Stimulated activated CD8-positive, alpha-beta memory T cell treated with anti-CD3 and anti-CD28 coated beads, Interleukin-15, amount 100 ng/mL, for 4 hours (primary cell): ENCODE measurements at regions not wholly inside any gene's neighbourhood (a gene's known extent, or its start where the extent isn't known, plus 50 kb on each side); places are given as distances from the start of the nearest gene placed in this dataset.
"Not testable (repeated sequence)": the region's sequence is repeated elsewhere in the genome, so short reads cannot be mapped to it uniquely, and the experiment has no call there.

Experiments
- DNase-seq, 2 donors: peaks; one replicate each; pipeline ENCODE4 v3.0.0-alpha.2; 2020; ENCODE audit warnings: low read depth in 2 of 2

DNA sequence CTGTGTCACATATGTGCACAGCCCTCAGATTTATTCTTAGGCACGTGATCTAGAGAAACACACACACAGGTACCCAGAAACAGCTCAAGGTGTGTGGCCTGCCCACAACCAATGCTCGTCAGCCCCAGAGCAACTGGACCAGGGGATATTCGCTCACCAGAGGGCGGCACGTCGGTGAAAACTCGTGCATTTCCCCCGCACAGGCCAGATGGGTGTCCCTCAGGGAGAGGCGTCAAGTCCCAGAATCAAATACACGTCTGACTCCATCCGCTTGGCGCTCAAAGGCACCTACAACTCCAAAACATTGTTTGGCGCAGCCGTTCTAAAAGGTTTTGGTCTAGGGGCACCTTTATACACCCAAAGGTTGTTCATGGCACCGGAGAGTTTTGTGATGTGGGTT lies 429.0 kb downstream of the BRD1 start:
- DNase-seq, result no peak

DNA sequence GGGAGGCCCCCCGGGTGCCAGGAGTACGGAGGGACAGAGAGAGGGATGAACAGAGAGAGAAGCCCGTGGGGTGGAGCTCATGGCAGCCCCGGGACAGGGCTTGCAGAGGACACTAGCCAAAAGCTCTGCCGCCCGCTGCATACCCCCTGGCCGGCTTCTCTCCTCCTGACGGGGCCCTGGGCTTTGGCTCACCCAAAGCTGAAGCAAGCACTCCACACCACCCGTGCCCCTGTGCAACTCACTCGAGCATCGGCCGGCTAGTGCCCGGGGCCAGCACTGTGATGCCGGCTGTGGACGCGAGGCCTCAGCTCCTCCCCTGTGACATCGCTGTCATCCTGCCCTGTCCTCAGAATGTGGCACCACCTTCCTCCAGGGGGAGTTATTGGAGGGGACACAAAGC lies 429.6 kb downstream of the BRD1 start:
- DNase-seq, result no peak

DNA sequence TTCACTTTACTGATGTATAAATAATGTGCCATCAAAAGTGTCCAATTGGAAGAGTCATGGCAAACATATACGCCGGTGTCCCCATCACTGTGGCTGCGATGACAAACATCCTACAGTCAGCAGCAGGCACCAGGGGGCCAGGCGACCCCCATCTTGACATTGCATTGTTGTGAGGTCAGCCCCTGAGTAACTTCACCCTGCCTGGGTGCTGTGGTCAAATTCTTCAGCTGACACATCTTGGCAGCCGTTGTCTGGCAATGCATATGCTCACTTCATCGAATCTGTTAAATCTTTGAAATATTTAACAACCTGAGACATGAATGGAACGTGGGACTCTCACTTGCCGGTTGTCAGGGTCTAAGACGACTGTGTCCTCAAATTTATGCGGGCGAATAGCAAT lies 430.9 kb downstream of the BRD1 start:
- DNase-seq, result no peak

DNA sequence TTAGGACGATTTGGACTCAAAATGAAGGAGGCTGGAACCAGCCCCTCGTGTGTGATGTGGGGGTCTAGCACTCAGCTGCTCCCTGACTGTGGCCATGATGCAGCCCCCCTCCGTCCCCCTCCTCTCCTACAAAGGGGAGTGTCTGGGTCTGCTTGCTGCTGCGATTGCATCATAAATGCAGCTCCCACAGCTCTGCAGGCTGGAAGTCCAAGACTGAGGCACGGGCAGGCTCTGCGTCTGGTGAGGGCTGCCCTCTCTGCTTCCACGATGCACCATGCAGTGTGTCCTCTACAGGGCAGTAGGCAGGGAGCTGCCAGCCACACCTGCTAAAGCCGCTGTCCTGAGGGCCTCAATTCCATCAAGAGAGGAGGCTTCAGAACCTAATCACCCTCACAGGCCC lies 432.1 kb downstream of the BRD1 start:
- DNase-seq, result no peak

DNA sequence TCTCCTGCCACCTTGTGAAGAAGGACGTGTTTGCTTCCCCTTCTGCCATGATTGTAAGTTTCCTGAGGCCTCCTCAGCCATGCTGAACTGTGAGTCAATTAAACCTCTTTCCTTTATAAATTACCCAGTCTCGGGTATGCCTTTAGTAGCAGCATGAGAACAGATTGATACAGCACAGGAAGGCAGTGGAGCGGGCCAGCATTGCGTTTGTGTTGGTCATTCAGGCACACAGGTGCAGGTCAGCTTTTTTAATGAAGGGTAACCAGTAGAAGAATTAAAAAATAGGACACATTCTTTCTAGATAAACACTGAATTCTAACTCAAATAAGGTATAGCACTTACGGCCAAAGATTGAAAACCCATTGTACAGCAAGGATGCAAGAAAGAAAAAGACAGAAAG lies 432.6 kb downstream of the BRD1 start:
- not testable (repeated sequence) for DNase-seq

DNA sequence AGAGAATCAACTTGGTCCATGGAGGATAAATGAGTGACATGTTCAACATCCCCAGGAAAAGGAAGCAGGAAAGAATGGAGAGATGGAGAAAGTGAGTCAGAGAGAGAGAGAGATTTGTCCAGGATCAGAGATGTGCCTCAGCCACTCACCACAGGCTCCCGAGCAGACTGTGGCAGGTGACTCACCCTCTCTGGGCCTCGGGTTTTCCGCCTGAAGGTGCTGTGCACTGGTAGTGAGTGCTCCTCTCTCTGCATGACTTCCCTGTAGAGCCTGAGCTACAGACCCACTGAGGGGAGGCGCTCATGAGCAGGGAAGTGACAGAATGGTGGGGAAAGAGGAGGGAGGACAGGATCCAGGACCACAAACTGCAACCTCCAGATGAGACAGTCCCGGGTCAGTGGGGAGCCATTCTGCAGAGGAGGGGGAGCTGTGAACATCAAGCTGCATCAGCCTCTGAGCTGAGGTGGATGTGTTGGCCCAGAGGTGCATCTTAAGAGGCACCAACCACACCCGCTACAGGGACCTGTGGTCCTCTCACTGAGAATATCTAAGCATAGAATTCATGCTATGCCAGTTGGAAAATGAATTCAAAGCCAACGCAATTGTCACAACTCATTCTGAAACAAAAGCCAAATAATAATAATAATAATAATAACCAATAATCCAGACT lies 433.4 kb downstream of the BRD1 start:
- DNase-seq, result no peak

DNA sequence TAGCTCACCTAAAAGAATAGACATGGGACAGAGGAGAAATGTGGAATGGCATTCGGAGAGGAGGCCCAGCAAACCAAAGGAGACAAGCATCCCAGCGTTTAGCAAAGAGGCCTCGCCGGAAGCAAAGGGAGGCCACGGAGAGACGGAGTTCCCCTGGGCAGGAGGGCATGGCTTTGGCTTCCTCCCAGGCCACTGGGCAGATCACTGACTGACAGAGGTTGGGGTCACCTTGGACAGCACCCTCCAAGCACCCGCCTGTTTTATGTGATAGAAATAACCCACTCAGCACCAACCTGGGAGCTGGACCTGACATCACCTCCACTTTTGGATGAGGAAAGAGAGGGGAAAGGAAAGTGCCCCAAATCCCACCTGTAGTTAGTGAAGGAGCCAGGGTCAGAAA lies 434.1 kb downstream of the BRD1 start:
- no peak for DNase-seq

DNA sequence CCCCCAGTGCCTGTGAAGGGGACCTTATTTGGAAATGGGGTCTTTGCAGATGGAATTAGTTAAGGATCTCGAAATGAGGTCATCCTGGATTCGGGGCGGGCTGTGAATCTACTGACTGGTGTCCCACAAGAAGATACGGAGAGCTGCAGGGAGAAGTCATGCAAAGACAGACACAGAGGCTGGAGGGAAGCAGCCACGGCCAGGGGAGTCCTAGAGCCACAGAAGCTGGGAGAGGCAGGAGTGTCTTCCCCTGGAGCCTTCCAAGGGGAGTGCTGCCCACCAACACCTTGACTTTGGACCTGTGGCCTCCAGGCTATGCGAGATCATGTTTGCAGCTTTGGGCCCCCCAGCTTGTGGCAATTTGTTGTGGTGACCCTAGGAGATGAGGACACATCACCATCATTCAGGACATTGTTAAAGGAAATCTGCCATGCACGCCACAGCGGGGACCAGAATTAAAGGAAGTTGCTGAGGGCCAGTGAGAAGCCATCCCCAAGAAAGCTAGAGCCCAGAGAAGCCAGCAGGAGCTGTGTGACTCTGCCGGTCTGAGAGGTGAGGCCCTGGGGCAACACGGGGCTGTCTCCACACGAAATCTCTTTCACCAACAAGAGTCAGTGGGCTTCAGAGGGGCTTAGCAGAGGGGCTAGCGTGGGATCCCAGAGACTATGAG lies 434.7 kb downstream of the BRD1 start:
- DNase-seq, result no peak

DNA sequence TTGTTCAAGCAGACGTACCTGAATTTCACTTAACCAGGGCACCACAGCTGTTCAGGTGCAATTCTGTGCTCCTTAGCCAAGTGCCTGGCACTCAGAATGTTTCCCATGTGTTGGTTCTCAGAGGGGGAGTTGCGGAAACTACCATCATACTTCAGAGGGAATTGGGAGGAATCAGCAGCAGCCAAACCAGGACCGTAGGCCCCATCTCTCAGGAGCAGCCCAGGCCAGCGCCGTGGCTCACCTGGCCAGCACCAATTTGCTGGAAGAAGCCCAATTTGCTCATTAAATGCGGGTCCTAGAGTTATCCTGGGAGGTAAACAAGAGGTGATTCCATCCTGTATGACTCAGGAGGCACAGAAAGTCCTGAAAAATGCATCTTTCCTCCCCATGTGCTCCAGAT lies 435.4 kb downstream of the BRD1 start:
- DNase-seq, result no peak

DNA sequence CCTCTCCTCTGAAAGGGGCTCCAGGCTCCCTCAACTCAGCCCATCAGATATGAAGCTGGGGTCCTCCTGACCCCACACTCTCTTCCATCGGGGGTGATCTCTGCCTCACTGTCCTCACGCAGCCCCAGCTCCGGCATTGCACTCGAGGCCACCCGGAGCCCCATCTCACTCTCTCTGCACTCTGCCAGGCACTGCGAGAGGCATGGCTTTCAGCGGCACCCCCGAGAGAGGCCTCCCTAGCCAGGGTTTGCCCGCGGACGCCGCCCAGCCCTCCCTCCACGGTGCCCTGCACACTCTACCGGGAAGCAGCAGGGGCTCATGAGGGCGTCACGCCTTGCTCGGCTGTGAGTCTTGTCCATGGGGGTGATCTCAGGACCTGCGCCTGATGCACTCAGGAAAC lies 436.2 kb downstream of the BRD1 start:
- DNase-seq, result no peak

DNA sequence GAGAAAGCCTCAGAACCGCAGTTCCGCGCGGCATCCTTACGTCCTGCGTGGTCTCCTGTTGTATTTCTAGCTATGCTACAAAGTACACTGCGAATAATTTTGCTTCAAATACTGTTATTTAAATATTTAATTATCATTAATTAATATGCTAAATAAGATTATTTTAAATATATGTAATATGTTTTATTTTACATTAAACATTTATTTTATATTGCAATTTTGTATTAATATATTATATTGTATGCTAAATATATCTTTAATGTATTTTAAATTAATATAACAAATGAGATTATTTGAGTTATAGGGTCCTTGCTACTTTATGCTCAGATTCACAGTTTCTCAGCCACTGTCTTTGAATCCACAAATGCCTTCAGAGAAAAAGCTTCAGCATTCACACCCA lies 436.7 kb downstream of the BRD1 start:
- no peak for DNase-seq

DNA sequence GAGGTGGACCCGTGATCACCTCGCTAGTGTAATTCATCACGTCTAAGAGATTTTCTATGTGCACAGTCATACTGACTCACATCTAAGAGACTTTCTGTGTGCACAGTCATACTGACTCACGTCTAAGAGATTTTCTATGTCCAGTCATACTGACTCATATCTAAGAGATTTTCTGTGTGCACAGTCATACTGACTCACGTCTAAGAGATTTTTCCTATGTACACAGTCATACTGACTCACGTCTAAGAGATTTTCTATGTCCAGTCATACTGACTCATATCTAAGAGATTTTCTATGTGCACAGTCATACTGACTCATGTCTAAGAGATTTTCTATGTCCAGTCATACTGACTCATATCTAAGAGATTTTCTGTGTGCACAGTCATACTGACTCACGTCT lies 443.8 kb downstream of the BRD1 start:
- DNase-seq, result not testable (repeated sequence)

DNA sequence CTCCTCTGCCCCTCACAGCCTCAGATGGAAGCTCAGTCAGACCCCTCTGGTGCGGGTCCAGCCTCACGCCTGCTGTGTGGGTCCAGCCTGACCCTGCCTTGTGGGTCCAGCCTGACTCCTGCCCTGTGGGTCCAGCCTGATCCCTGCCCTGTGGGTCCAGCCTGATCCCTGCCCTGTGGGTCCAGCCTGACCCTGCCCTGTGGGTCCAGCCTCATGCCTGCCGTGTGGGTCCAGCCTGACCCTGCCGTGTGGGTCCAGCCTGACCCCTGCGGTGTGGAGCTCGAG lies 445.3 kb downstream of the BRD1 start:
- no peak for DNase-seq

DNA sequence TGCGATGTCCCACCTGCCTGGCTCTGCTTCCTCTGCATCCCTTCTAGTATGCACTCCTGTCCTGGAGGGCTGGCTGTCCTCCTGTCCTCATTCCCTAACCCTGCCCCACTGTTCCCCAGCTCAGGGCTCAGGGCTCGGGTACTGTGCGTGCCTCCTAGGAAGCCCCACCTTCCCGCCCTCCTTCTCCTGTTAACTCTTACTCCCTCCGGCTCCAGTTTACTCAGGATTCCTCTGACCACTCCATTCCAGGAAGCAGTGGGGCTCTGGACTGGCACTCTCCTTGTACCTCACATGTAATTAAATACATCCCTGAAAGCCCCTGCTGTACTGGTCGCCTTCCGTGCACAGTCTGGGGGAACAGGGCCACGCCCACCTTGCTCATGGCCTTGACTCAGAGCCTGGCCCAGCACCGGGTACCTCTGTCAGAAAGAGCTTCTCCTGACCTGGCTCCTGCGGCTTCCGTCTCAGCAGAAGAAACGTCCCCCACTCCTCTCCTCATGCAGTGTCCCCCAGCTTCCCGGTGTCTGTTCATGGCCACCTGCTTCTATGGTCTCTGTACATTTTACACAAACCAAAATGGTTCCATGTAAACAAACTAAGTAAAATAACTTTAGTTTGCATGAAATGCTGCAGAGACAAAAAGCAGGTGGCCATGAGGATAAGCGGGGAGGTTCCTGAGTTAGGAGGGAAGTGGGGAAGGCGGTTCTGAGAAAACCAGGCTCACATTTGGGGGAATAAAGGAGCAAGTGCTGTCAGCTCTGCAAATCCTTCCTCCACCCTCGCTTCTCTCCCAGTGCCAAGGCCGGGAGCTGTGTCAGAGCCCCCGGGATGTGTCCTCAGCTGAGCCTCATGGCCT lies 445.9 kb downstream of the BRD1 start:
- no peak for DNase-seq

DNA sequence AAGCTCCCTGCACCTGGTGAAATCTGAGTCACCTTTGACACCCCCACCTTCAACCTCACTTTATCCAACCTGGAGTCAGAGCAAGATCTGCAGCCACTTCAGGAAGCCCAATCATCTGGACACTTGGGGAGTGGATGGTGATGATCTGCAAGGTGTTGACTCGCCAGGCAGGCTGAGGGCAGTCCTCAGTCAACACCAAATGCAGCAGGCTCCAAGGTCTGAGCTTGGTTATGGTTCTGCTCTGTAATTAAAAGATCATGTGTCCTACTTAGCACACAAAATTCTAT lies 446.9 kb downstream of the BRD1 start:
- no peak for DNase-seq

DNA sequence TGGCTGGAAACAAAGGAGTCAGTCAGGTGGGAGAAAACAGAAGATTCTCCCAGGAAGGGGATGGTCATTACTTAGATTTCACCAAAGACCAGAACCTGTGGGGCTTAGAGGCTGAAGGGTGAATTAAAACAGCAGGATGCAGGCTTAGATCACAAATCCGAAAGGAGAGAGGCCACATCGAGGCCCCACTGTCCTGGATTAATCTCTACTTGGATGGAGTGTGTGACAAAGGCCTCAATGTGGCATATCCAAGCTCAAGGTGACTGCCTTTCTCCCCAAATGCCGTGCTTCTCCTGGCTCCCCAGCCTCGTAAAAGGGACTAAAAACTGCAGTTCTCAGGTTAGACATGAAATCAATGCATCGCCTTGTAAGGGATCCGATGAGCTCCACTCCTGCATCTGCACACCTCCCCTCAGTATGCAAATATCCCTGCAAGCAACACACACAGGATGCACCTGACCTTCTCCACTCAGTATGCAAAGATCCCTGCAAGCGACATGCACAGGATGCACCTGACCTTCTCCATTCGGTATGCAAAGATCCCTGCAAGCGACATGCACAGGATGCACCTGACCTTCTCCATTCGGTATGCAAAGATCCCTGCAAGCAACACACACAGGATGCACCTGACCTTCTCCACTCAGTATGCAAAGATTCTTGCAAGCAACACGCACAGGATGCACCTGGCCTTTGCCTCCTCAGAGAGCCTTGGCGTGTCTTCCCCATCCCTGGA lies 447.4 kb downstream of the BRD1 start:
- no peak for DNase-seq

DNA sequence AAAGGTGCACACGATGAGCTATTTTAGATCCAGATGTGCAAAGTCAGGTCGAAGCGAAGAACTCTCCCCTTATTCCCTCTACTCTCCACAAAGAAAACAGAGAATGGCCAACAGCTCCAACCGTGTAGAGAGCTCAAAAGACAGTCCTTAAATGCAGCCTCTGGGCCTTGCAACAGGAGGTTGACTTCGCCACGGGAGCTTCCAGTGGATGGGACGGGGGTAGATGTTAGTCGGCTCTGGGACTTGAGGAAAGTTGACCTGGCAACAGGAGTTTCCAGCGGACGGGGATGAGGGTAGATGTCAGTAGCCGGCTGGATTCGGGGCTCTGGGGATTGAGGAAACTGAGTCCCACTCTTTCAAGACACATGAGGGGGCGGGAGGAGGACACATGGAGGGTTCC lies 450.4 kb downstream of the BRD1 start:
- DNase-seq, result no peak

DNA sequence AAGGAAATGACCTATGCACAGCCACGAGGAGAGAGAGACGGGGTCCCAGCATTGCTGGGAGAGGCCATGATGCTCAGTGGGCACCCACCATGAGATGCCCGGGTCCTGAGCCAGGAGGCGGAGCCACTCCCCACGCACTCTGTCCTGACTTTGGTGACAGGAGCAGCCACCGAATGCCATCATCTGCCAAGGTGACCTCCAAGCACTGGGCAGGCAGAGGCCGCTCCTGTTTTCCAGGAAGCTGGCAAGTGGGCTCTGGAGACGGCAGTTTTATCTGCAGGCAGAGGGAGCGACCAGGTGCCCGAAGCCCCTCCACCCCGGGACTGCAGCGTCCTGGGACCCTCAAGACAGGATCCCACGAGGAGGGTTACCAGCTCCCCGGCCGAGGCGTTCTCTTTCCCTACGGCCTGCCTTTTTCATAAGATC lies 453.9 kb downstream of the BRD1 start:
- no peak for DNase-seq

DNA sequence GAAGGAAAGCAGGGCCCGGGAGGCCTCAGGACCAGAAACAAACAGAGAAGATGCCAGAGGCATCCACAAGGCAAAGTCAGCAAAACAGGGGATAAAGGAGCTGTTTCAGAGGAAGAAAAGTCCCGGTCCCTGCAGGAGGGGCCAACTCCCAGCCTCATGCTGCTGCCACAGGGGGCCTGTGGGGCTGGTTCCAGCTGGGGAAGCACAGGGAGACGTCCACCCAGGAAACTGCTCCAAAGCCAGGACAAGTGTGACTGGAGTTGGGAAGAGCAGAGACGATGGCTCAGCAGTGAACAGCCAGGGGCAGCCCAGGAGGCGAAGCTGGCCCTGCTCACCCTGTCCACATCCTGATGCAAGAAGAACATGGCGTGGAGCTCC lies 454.4 kb downstream of the BRD1 start:
- no peak for DNase-seq

DNA sequence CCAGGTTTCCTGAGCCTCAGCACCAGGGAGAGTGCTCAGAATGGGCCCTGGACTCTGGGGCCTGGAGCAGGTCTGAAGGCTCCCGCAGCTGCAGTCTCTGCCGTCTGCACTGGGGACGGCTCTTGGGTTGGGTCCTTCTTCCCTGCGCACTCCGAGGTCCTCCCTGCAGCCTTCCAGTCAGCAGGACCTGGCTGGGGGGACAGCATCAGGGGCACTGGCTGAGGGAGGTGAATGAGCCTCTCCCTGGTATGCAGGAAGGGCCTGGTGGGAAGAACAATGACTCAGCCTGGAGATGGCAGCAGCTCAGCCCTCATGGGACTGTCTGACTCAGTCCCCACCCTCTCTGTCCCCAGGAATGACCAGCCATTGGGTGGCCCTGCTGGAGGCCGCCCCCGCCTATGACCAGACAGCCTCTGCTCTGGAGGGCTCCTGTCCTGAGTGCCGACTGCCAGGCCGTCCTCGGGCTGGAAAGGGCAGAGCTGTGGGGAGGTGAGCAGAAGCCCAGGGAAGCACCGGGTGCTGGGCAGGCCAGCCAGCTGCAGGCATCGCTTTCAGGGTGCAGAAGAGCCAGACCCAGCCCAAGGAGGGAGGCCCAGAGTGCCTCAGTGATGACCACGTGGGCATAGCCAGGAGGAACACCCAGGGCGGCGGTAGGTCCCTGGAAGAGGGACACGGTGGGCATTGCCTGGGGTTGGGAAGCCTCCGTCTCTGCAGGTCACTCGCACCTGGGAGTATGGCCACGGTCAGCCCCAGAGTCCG lies 455.0 kb downstream of the BRD1 start:
- no peak for DNase-seq

DNA sequence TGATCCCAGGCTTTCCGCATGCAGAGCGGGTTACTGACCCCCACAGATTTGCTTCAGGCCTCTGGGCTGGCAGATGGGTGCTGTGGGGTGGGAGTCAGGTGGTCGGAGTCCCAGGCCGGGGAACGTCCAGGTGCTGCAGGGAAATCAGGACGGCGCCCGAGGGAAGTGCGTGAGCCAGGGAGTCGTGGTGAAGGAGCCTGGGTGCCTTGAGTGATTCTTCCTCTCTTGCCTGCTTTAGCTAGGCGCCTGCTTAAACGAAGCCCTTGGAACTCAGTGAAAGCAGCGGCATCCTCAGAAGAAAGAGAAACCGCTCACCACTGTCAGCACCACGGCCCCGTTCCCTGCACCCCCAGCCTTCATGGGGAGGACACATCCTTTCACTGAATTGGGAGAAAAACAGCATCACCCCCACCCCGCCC lies 455.6 kb downstream of the BRD1 start:
- DNase-seq, result no peak
